HUES6 (cell line): ENCODE measurements at regions not wholly inside any gene's neighbourhood (a gene's known extent, or its start where the extent isn't known, plus 50 kb on each side); places are given as distances from the start of the nearest gene placed in this dataset.

Experiments
- H3K27ac ChIP-seq: 2 replicates; pipeline ENCODE4 v1.7.0; 2013; ENCODE audit warnings: low read depth, mild to moderate bottlenecking, low read length, inconsistent platforms
- H3K27me3 ChIP-seq: 2 replicates; pipeline ENCODE4 v1.6.1; 2013; ENCODE audit warnings: low read length; ENCODE audit not compliant: control insufficient read depth, insufficient read depth
- H3K36me3 ChIP-seq: 2 replicates; pipeline ENCODE4 v1.6.1; 2013; ENCODE audit warnings: low read length; ENCODE audit not compliant: control insufficient read depth, insufficient read depth
- H3K4me1 ChIP-seq: 2 replicates; pipeline ENCODE4 v1.6.1; 2013; ENCODE audit warnings: low read length; ENCODE audit not compliant: control insufficient read depth, insufficient read depth
- H3K4me3 ChIP-seq: 2 replicates; pipeline ENCODE4 v1.5.1; 2013; ENCODE audit warnings: low read depth, low read length
- H3K9ac ChIP-seq: one replicate; pipeline ENCODE4 v1.6.1; 2013; ENCODE audit warnings: mild to moderate bottlenecking, low read length
- H3K9me3 ChIP-seq: 2 replicates; pipeline ENCODE4 v1.6.1; 2013; ENCODE audit warnings: low read depth, low read length; ENCODE audit not compliant: control insufficient read depth, insufficient read depth

- Histone ChIP-seq H3K9me3 (peaks cover 10% of the 10 kb centered on the region), H3K9ac (no peak overlapping the region), H3K27ac (no peak overlapping the region), H3K4me3 (no peak overlapping the region), H3K4me1 (no peaks in the 10 kb centered on the region), H3K36me3 (no peaks in the 10 kb centered on the region; the same call in 1 of the 2 replicates), H3K27me3 (no peaks in the 10 kb centered on the region)
These were observed 1091.6 kb downstream of the C4orf33 start for GRCh38 chr4:130187587-130187986.

GRCh38 chr4:130192787-130193186 is 1096.8 kb downstream of the C4orf33 start:
- H3K27ac ChIP-seq: no peak overlapping the region
- H3K4me3 ChIP-seq: no peak overlapping the region
- H3K36me3 ChIP-seq: no peaks in the 10 kb centered on the region; the same call in 1 of the 2 replicates
- peaks cover 12% of the 10 kb centered on the region for H3K9me3 ChIP-seq
- no peaks in the 10 kb centered on the region for H3K4me1 ChIP-seq
- H3K27me3 ChIP-seq: no peaks in the 10 kb centered on the region
- H3K9ac ChIP-seq: no peak overlapping the region

GRCh38 chr4:130197946-130198345 is 1102.0 kb downstream of the C4orf33 start:
- H3K9ac ChIP-seq: no peak overlapping the region
- H3K27me3 ChIP-seq: no peaks in the 10 kb centered on the region

GRCh38 chr4:130203571-130203970 is 1107.6 kb downstream of the C4orf33 start:
- no peaks in the 10 kb centered on the region for H3K36me3 ChIP-seq
- no peaks in the 10 kb centered on the region for H3K4me1 ChIP-seq
- peaks cover 26% of the 10 kb centered on the region for H3K9me3 ChIP-seq
- no peak overlapping the region for H3K27ac ChIP-seq
- no peaks in the 10 kb centered on the region for H3K27me3 ChIP-seq
- H3K9ac ChIP-seq: no peak overlapping the region
- H3K4me3 ChIP-seq: no peak overlapping the region

More at GRCh38 chr4:130197946-130198345, 1102.0 kb downstream of the C4orf33 start:
- no peak overlapping the region for H3K4me3 ChIP-seq
- no peaks in the 10 kb centered on the region for H3K36me3 ChIP-seq
- H3K27ac ChIP-seq: no peak overlapping the region
- H3K4me1 ChIP-seq: no peaks in the 10 kb centered on the region
- H3K9me3 ChIP-seq: peaks cover 17% of the 10 kb centered on the region

GRCh38 chr4:130210864-130211263 is 1114.9 kb downstream of the C4orf33 start:
- no peaks in the 10 kb centered on the region for H3K4me1 ChIP-seq
- H3K27ac ChIP-seq: no peak overlapping the region
- H3K27me3 ChIP-seq: no peaks in the 10 kb centered on the region
- no peaks in the 10 kb centered on the region for H3K9me3 ChIP-seq
- H3K4me3 ChIP-seq: no peak overlapping the region
- no peaks in the 10 kb centered on the region for H3K36me3 ChIP-seq
- no peak overlapping the region for H3K9ac ChIP-seq

- no peaks in the 10 kb centered on the region for H3K27me3 ChIP-seq
- no peak overlapping the region for H3K27ac ChIP-seq
- no peaks in the 10 kb centered on the region for H3K9me3 ChIP-seq
- no peaks in the 10 kb centered on the region for H3K4me1 ChIP-seq
- H3K9ac ChIP-seq: no peak overlapping the region
- H3K4me3 ChIP-seq: no peak overlapping the region
- no peaks in the 10 kb centered on the region for H3K36me3 ChIP-seq
These were observed 1118.3 kb downstream of the C4orf33 start for GRCh38 chr4:130214268-130214667.

GRCh38 chr4:130233377-130234047 is 1137.6 kb downstream of the C4orf33 start:
- H3K4me1 ChIP-seq: no peaks in the 10 kb centered on the region
- H3K9ac ChIP-seq: no peak overlapping the region
- no peak overlapping the region for H3K4me3 ChIP-seq
- no peaks in the 10 kb centered on the region for H3K36me3 ChIP-seq
- no peak overlapping the region for H3K27ac ChIP-seq
- no peaks in the 10 kb centered on the region for H3K9me3 ChIP-seq
- H3K27me3 ChIP-seq: no peaks in the 10 kb centered on the region

- Histone ChIP-seq H3K36me3 (no peaks in the 10 kb centered on the region), H3K4me1 (no peaks in the 10 kb centered on the region), H3K9ac (no peak overlapping the region), H3K27me3 (no peaks in the 10 kb centered on the region), H3K27ac (no peak overlapping the region), H3K9me3 (no peaks in the 10 kb centered on the region), H3K4me3 (no peak overlapping the region)
These were observed 1142.2 kb downstream of the C4orf33 start for GRCh38 chr4:130238121-130238520.

- H3K9ac ChIP-seq: no peak overlapping the region
- H3K27me3 ChIP-seq: no peaks in the 10 kb centered on the region
- H3K9me3 ChIP-seq: no peaks in the 10 kb centered on the region
- no peak overlapping the region for H3K4me3 ChIP-seq
- H3K4me1 ChIP-seq: peaks cover 5% of the 10 kb centered on the region; the same call in 1 of the 2 replicates
- no peaks in the 10 kb centered on the region for H3K36me3 ChIP-seq
- no peak overlapping the region for H3K27ac ChIP-seq
These were observed 1153.0 kb downstream of the C4orf33 start for GRCh38 chr4:130249002-130249401.

GRCh38 chr4:130257271-130257670 is 1161.3 kb downstream of the C4orf33 start:
- Histone ChIP-seq H3K4me3 (no peak overlapping the region), H3K27me3 (no peaks in the 10 kb centered on the region), H3K4me1 (no peaks in the 10 kb centered on the region), H3K36me3 (no peaks in the 10 kb centered on the region), H3K9ac (no peak overlapping the region), H3K9me3 (no peaks in the 10 kb centered on the region), H3K27ac (no peak overlapping the region)

- Histone ChIP-seq H3K4me3 (no peak overlapping the region), H3K9me3 (peaks cover 22% of the 10 kb centered on the region), H3K9ac (no peak overlapping the region), H3K27me3 (no peaks in the 10 kb centered on the region), H3K4me1 (no peaks in the 10 kb centered on the region), H3K27ac (no peak overlapping the region), H3K36me3 (no peaks in the 10 kb centered on the region)
These were observed 1170.9 kb downstream of the C4orf33 start for GRCh38 chr4:130266814-130267213.
